ENCODE measurements at regions not wholly inside any gene's neighbourhood (a gene's known extent, or its start where the extent isn't known, plus 50 kb on each side); places are given as distances from the start of the nearest gene placed in this dataset.

- Histone ChIP-seq H3K4me3 (ENCODE audit: insufficient read depth, low read depth, low read length) (no peak overlapping the region), H3K18ac (ENCODE audit: low read depth, low read length) (no peak overlapping the region), H3K9ac (ENCODE audit: low read depth, low read length) (no peak overlapping the region), H4K8ac (ENCODE audit: low read depth in 2 of 2, low read length in 2 of 2) (no peak overlapping the region), H3K4me1 (ENCODE audit: control insufficient read depth, insufficient read depth, low read length) (no peaks in the 10 kb centered on the region), H3K23ac (ENCODE audit: low read depth, low read length) (no peak overlapping the region), H3K36me3 (ENCODE audit: control insufficient read depth, insufficient read depth, low read length) (no peaks in the 10 kb centered on the region), H2BK15ac (ENCODE audit: low read depth, low read length) (no peak overlapping the region), H3K27ac (ENCODE audit: insufficient read depth, low read length) (no peak overlapping the region), H3K4ac (ENCODE audit: low read depth, low read length) (no peak overlapping the region), H3K9me3 (ENCODE audit: control insufficient read depth, insufficient read depth, low read length) (no peaks in the 10 kb centered on the region), H3K79me1 (ENCODE audit: low read depth in 1 of 2, low read length in 2 of 2) (no peaks in the 10 kb centered on the region), H2BK20ac (ENCODE audit: low read depth, low read length) (no peak overlapping the region), H3K14ac (replicated peaks; ENCODE audit: low read depth, low read length) (no peak overlapping the region), H2BK120ac (ENCODE audit: low read depth, low read length) (no peak overlapping the region), H4K91ac (ENCODE audit: insufficient read depth, low read depth, low read length) (no peak overlapping the region), H3K9me1 (ENCODE audit: insufficient read depth, low read length) (no peaks in the 10 kb centered on the region), H3K4me2 (ENCODE audit: low read depth, low read length) (no peak overlapping the region), H2BK5ac (ENCODE audit: low read depth, low read length, poor library complexity, severe bottlenecking) (no peak overlapping the region), H3K27me3 (ENCODE audit: control insufficient read depth, insufficient read depth, low read length) (peaks cover 1% of the 10 kb centered on the region; the same call in 1 of the 2 replicates), H2AK9ac (replicated peaks; ENCODE audit: low read depth, low read length, poor library complexity) (no peak overlapping the region), H2AK5ac (ENCODE audit: low read depth, low read length) (no peak overlapping the region), H2AFZ (replicated peaks; ENCODE audit: low read length, poor library complexity) (no peak overlapping the region), H3K56ac (ENCODE audit: extremely low read depth, insufficient read depth, low read length) (no peak overlapping the region), H4K20me1 (ENCODE audit: insufficient read depth, low read length) (no peaks in the 10 kb centered on the region), H4K5ac (ENCODE audit: low read depth, low read length) (no peak overlapping the region)
- ATAC-seq (ENCODE audit: low read depth) (no peak), DNase-seq (no peak)
- TF ChIP-seq POLR2A (IDR thresholded peaks at IDR 0.05; ENCODE audit: low read depth, low read length) (no peak), SMC3 (IDR thresholded peaks at IDR 0.05; ENCODE audit: low read depth, low read length) (no peak), MAFK (IDR thresholded peaks at IDR 0.05; ENCODE audit: low read depth, low read length) (no peak)
- intact Hi-C loops (cut with micrococcal nuclease): no loop called here
- no CpG with 5 or more reads among the region's 5 CpGs for WGBS, 2 experiments (ENCODE audit: extremely low coverage in 2 of 2, insufficient read length in 1 of 2)
- BruUV-seq (replicated peaks): no TSS peak
- in situ Hi-C loops (cut with MboI; ENCODE audit: low sequenced_read_pairs): no loop called here
- POLR2A ChIA-PET (ENCODE audit: unreplicated experiment): no interaction called here
- dilution Hi-C loops (cut with HindIII; ENCODE audit: low sequenced_read_pairs, unreplicated experiment): no loop called here
- CTCF ChIA-PET: no interaction called here
Measured at GRCh38 chr10:2964632-2965296, 102.6 kb upstream of the PFKP start.
